ENCODE measurements at regions not wholly inside any gene's neighbourhood (a gene's known extent, or its start where the extent isn't known, plus 50 kb on each side); places are given as distances from the start of the nearest gene placed in this dataset.

DNA sequence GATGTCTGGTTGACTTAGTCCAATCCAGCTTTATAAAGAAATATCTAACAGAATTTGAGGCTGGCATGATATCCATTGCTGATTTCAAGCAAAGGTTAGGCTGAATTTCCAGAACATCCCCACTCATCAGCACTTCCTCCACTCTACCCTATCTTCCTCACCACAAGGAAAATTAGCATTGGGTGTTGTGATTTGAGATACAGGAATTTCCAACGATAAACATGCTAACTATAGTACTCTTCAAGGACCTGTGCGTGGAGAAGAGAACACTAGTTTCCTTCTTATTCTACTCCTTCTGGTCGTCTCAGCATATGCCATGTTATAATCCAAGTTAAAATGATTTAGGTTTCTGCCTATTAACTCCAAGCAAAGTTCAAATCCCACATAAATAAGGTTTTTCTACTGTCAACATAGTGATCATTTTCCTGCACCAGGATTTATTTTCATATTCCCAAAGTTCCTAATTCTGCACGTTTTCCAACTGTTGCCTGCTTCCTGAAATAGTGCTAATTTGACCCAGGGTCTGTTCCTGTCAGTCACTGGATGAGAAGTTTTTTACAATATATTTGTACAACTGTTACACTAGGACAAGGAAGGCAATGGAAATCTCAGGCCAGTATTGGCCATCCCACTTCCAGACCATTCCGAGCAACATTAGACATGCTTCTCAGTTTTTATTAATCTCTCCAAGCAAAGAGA lies 177.6 kb upstream of the EDNRA start:
- no peak for TF ChIP-seq CTCF (IDR thresholded peaks at IDR 0.05; ENCODE audit: control insufficient read depth, extremely low read depth, insufficient read depth)
- no peak for DNase-seq (ENCODE audit: low read depth)
- H3K4me3 ChIP-seq (ENCODE audit: low read depth, low read length) = no peak overlapping the region

DNA sequence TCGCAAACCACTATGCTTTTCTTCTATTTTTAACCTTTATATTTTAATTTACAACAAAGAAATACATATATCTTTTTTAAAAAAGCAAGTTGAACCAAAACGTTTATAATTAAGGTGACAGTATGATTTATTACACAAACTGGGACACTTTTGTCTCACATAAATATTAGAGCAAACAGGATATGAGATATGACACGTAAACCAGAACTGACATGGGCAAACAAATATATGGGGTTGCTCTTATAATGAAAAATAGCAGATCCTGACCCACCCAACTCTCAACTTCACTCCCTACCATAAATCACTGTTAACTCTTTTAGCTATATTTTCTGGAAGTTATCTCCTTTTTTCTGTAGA lies 177.0 kb upstream of the EDNRA start:
- TF ChIP-seq CTCF (IDR thresholded peaks at IDR 0.05; ENCODE audit: control insufficient read depth, extremely low read depth, insufficient read depth) = no peak
- DNase-seq (ENCODE audit: low read depth) = no peak
- no peak overlapping the region for H3K4me3 ChIP-seq (ENCODE audit: low read depth, low read length)

DNA sequence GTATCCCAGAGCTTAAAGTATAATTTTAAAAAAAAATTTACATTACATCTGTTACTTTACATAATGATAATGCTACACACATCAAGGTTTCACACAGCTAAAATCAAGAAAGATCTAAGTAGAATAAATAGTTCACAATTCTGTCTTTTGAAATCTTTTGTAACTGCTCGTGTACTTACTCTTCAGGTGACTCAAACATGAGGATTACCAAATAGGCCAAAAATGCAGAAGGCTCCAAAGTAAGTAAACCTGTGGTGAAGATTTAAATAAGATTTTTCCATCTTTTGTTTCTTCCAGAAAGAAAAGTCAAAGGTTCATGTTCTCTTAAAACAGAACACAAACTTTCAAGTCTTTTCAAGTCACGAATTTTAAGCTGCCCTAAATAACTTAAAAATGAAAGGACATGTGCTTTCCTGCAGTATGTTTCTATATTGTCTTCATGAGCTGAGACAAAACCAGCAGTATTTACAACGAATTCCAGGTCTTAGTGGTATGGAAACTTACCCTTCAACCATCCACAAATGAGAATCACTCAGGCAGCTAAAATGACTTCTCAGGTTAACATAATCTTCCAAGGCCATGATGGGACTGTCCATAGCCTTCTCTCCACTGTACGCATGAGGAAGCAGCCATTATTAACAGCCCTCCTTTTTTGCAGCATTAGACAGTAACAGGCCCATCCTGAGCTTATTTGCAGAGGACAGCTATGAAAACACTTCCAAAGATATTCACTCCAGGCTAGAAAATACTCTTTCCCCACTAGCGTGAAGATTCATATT lies 172.8 kb upstream of the EDNRA start:
- TF ChIP-seq CTCF (IDR thresholded peaks at IDR 0.05; ENCODE audit: control insufficient read depth, extremely low read depth, insufficient read depth) = no peak
- no peak overlapping the region for H3K4me3 ChIP-seq (ENCODE audit: low read depth, low read length)
- DNase-seq (ENCODE audit: low read depth) = no peak

- TF ChIP-seq CTCF (IDR thresholded peaks at IDR 0.05; ENCODE audit: control insufficient read depth, extremely low read depth, insufficient read depth) = no peak
- no peak for DNase-seq (ENCODE audit: low read depth)
- no peak overlapping the region for H3K4me3 ChIP-seq (ENCODE audit: low read depth, low read length)
Measured at GRCh38 chr4:147309434-147309833, 171.5 kb upstream of the EDNRA start.

DNA sequence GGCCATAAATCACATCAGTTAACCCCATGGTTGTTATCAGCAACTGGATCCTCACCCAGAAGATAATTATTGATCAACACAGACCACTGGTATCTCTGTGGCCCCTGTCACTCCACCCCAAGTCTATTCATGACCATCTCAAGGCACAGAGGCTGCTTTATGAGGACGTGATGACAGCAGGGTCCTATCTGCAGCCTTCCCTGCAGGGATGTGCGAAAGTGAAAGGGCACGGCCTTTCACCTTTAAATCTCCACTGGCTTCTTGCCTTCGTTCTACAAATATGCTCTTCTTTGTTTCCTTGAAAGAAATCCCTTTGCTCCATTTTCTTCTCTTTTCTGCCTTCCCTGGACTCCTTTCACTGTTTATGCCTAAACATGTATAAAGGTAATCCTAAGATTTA lies 170.6 kb upstream of the EDNRA start:
- no peak for DNase-seq (ENCODE audit: low read depth)
- no peak overlapping the region for H3K4me3 ChIP-seq (ENCODE audit: low read depth, low read length)
- TF ChIP-seq CTCF (IDR thresholded peaks at IDR 0.05; ENCODE audit: control insufficient read depth, extremely low read depth, insufficient read depth) = no peak

DNA sequence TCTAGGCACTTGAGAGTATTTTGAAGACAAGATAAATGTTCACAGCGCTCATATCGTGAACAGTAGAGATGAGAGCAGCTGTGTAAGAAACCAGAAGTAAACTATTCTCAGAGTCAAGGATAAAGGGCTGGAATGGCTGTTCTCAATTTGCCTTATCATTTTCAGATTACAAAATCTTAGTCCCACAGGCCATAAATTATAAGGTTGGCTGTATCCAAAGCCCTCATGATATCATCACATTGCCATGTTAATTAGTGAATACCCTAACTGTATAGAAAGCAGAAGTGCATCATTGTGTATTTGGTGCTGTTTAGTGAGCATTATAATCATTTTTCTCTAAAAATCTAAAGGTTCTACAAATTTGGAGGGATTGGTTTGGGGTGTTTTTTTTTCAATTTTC lies 168.9 kb upstream of the EDNRA start:
- no peak overlapping the region for H3K4me3 ChIP-seq (ENCODE audit: low read depth, low read length)
- no peak for DNase-seq (ENCODE audit: low read depth)
- TF ChIP-seq CTCF (IDR thresholded peaks at IDR 0.05; ENCODE audit: control insufficient read depth, extremely low read depth, insufficient read depth) = no peak

Data from LNCaP clone FGC (cell line).